GM21381 (cell line): ENCODE measurements at regions not wholly inside any gene's neighbourhood (a gene's known extent, or its start where the extent isn't known, plus 50 kb on each side); places are given as distances from the start of the nearest gene placed in this dataset.
"Not testable (repeated sequence)": the region's sequence is repeated elsewhere in the genome, so short reads cannot be mapped to it uniquely, and the experiment has no call there.

ENCODE experiments used
- ATAC-seq: cut with Tn5 transposase; IDR thresholded peaks from one replicate; pipeline ENCODE4 v1.9.1; 2021; ENCODE audit warnings: mild to moderate bottlenecking, moderate library complexity; ENCODE audit not compliant: unreplicated experiment

GRCh38 chr15:45804028-45804427, 169.2 kb downstream of the SQOR start:
- ATAC-seq, result no peak

GRCh38 chr15:45810201-45810600, 175.4 kb downstream of the SQOR start:
- no peak for ATAC-seq

- ATAC-seq, result no peak
Observed at GRCh38 chr15:45812200-45812599, 177.4 kb downstream of the SQOR start.

GRCh38 chr15:45817578-45817977, 182.7 kb downstream of the SQOR start:
- not testable (repeated sequence) for ATAC-seq

- no peak for ATAC-seq
Observed at GRCh38 chr15:45821390-45821789, 186.6 kb downstream of the SQOR start.

GRCh38 chr15:45822968-45823367, 188.1 kb downstream of the SQOR start:
- not testable (repeated sequence) for ATAC-seq

GRCh38 chr15:45827275-45827674, 192.4 kb downstream of the SQOR start:
- no peak for ATAC-seq

- no peak for ATAC-seq
Observed at GRCh38 chr15:45827766-45828165, 192.9 kb downstream of the SQOR start.

- ATAC-seq, result no peak
Observed at GRCh38 chr15:45829336-45830153, 194.7 kb downstream of the SQOR start.

GRCh38 chr15:45831787-45832186, 197.0 kb downstream of the SQOR start:
- no peak for ATAC-seq

- ATAC-seq, result no peak
Observed at GRCh38 chr15:45834622-45835021, 199.8 kb downstream of the SQOR start.

GRCh38 chr15:45842151-45842550, 207.3 kb downstream of the SQOR start:
- no peak for ATAC-seq

GRCh38 chr15:45847645-45848044, 212.8 kb downstream of the SQOR start:
- no peak for ATAC-seq

- ATAC-seq, result no peak
Observed at GRCh38 chr15:45849136-45849535, 214.3 kb downstream of the SQOR start.

GRCh38 chr15:45854455-45855202, 219.8 kb downstream of the SQOR start:
- no peak for ATAC-seq

GRCh38 chr15:45855210-45855906, 220.5 kb downstream of the SQOR start:
- ATAC-seq, result no peak

GRCh38 chr15:45855907-45856579, 221.2 kb downstream of the SQOR start:
- ATAC-seq, result no peak

- ATAC-seq, result no peak
Observed at GRCh38 chr15:45857291-45857690, 222.5 kb downstream of the SQOR start.

GRCh38 chr15:45858491-45858890, 223.7 kb downstream of the SQOR start:
- no peak for ATAC-seq

- no peak for ATAC-seq
Observed at GRCh38 chr15:45862034-45862433, 227.2 kb downstream of the SQOR start.
